Endothelial cell of umbilical vein (primary cell): ENCODE measurements at regions not wholly inside any gene's neighbourhood (a gene's known extent, or its start where the extent isn't known, plus 50 kb on each side); places are given as distances from the start of the nearest gene placed in this dataset.

Source experiments
- BruUV-seq: library from RNA; stranded (reverse); fragments of 400-500 nt; replicated peaks from 2 replicates; lab custom pipeline; 2021; lab: Mats Ljungman, UMichigan
- CTCF ChIA-PET: fragments of 300-600, 350-600 bp; sonication (Branson Sonifier 250); formaldehyde crosslinking; loops from one replicate; lab custom pipeline; 2021; ENCODE audit warnings: antibody characterized with exemption, inconsistent platforms; lab: Charles Lee
- POLR2A ChIA-PET: fragments of 300-600, 350-600 bp; sonication (Branson Sonifier 250); formaldehyde crosslinking; loops from one replicate; lab custom pipeline; 2021; ENCODE audit warnings: antibody characterized with exemption, inconsistent platforms; lab: Charles Lee
- DNase-seq: peaks from one replicate; pipeline ENCODE4 v3.0.0-alpha.2; 2011; ENCODE audit warnings: low read depth, low spot score
- FAIRE-seq: peaks from 2 replicates; lab custom pipeline; 2011; peaks lifted over from hg19 to GRCh38; lab: Jason Lieb, UNC
- H2AFZ ChIP-seq: 2 replicates; pipeline ENCODE4 v1.6.0; 2012; ENCODE audit warnings: low read depth, low read length, control low read depth, inconsistent platforms
- H3K27ac ChIP-seq: 2 replicates; pipeline ENCODE4 v1.5.1; 2011; ENCODE audit warnings: low read depth, mild to moderate bottlenecking, control low read depth, low read length, moderate library complexity; ENCODE audit not compliant: insufficient read depth
- H3K27me3 ChIP-seq, 2 experiments: 2 replicates each; pipeline versions ENCODE4 v1.6.0 to v1.6.1; 2011; ENCODE audit warnings: low read length in 2 of 2, mixed read lengths in 1 of 2; ENCODE audit not compliant: control insufficient read depth in 2 of 2, insufficient read depth in 2 of 2
- H3K36me3 ChIP-seq, 2 experiments: 2 replicates in 1 of 2; 3 replicates in 1 of 2; pipeline ENCODE4 v1.5.1; 2011; ENCODE audit warnings: low read length in 2 of 2, mild to moderate bottlenecking in 1 of 2, moderate library complexity in 1 of 2; ENCODE audit not compliant: control insufficient read depth in 2 of 2, insufficient read depth in 2 of 2; ENCODE audit errors: extremely low read depth in 1 of 2
- H3K4me1 ChIP-seq: 3 replicates; pipeline ENCODE4 v1.5.1; 2011; ENCODE audit warnings: mild to moderate bottlenecking, low read length; ENCODE audit not compliant: control insufficient read depth, insufficient read depth; ENCODE audit errors: extremely low read depth
- H3K4me2 ChIP-seq: 2 replicates; pipeline ENCODE4 v1.6.1; 2011; ENCODE audit warnings: low read length, control low read depth, mixed read lengths; ENCODE audit not compliant: insufficient read depth
- H3K4me3 ChIP-seq, 3 experiments: fragments of 200-600 bp in 1 of 3; sonication (generic), shearing (Covaris generic) in 1 of 3; replicated peaks in 1 of 3; 2 replicates each; pipeline ENCODE4 v1.5.1; 2011 to 2016; ENCODE audit warnings: control low read depth in 3 of 3, low read length in 3 of 3, mild to moderate bottlenecking in 2 of 3, inconsistent platforms in 1 of 3, low read depth in 1 of 3, moderate library complexity in 1 of 3; ENCODE audit not compliant: insufficient read depth in 1 of 3
- H3K79me2 ChIP-seq: 2 replicates; pipeline ENCODE4 v1.6.0; 2012; ENCODE audit warnings: low read length, inconsistent platforms; ENCODE audit not compliant: control insufficient read depth, insufficient read depth
- H3K9ac ChIP-seq: replicated peaks from 2 replicates; pipeline ENCODE3; 2011; ENCODE audit warnings: low read length, control low read depth; ENCODE audit not compliant: insufficient read depth; ENCODE audit errors: extremely low read depth
- H3K9me1 ChIP-seq: replicated peaks from 3 replicates; pipeline ENCODE4 v1.6.0; 2011; ENCODE audit warnings: mild to moderate bottlenecking, low read length; ENCODE audit not compliant: control insufficient read depth, insufficient read depth; ENCODE audit errors: extremely low read depth
- H3K9me3 ChIP-seq: replicated peaks from 2 replicates; pipeline ENCODE4 v1.5.1; 2012; ENCODE audit warnings: low read length, inconsistent platforms; ENCODE audit not compliant: control insufficient read depth, insufficient read depth
- H4K20me1 ChIP-seq: replicated peaks from 2 replicates; pipeline ENCODE3; 2011; ENCODE audit warnings: mild to moderate bottlenecking, low read length; ENCODE audit not compliant: control insufficient read depth, insufficient read depth; ENCODE audit errors: extremely low read depth
- CTCF ChIP-seq, 2 donors: IDR thresholded peaks; 1 replicate in 1 of 2; 2 replicates in 1 of 2; pipeline ENCODE4 v1.5.1; 2011; ENCODE audit warnings: low read length in 2 of 2, mild to moderate bottlenecking in 2 of 2, moderate library complexity in 2 of 2, control low read depth in 1 of 2, inconsistent platforms in 1 of 2, low read depth in 1 of 2; ENCODE audit not compliant: insufficient read depth in 1 of 2; ENCODE audit errors: extremely low read depth in 1 of 2
- EZH2 ChIP-seq: IDR thresholded peaks from 2 replicates; pipeline ENCODE4 v1.6.1; 2012; ENCODE audit warnings: borderline replicate concordance, low read depth, mild to moderate bottlenecking, moderate library complexity, low read length, inconsistent platforms; ENCODE audit not compliant: severe bottlenecking
- FOS ChIP-seq: IDR thresholded peaks from 2 replicates; pipeline ENCODE4 v1.6.1; 2011; ENCODE audit warnings: mild to moderate bottlenecking, low read length, moderate library complexity, borderline replicate concordance; ENCODE audit not compliant: insufficient read depth
- GATA2 ChIP-seq: IDR thresholded peaks from 2 replicates; pipeline ENCODE4 v1.7.0; 2011; ENCODE audit warnings: low read depth, mild to moderate bottlenecking, moderate library complexity, mixed read lengths, low read length; ENCODE audit not compliant: insufficient read length, insufficient read depth
- JUN ChIP-seq: IDR thresholded peaks from 2 replicates; pipeline ENCODE4 v1.6.1; 2011; ENCODE audit warnings: borderline replicate concordance, low read depth; ENCODE audit not compliant: insufficient read length, insufficient read depth
- MYC ChIP-seq: IDR thresholded peaks from one replicate; pipeline ENCODE4 v1.6.1; 2011; ENCODE audit warnings: mild to moderate bottlenecking, low read depth, low read length
- POLR2A ChIP-seq: IDR thresholded peaks from 2 replicates; pipeline ENCODE4 v1.6.1; 2012; ENCODE audit warnings: low read depth, mild to moderate bottlenecking, control low read depth, low read length
- POLR2AphosphoS5 ChIP-seq: IDR thresholded peaks from 2 replicates; pipeline ENCODE4 v1.6.1; 2012; ENCODE audit warnings: low read depth, mild to moderate bottlenecking, control low read depth, low read length, moderate library complexity; ENCODE audit not compliant: insufficient read depth
- dilution Hi-C: fragments of 300-500 bp; cut with MboI; formaldehyde crosslinking; loops from one replicate; pipeline ENCODE4 v1.15.0; 2019; ENCODE audit warnings: low sequenced_read_pairs; ENCODE audit not compliant: extremely low pct_ligation_motif_present
- intact Hi-C: fragments of 100-400 bp; cut with micrococcal nuclease; formaldehyde crosslinking; loops from one replicate; pipeline ENCODE4 v1.10.0; 2022
- TF ChIP-seq, protein P1 (sequence below): IDR thresholded peaks from 2 replicates; pipeline ENCODE4 v1.6.1; 2011; ENCODE audit not compliant: insufficient read depth, insufficient read length

GRCh38 chr6:99130897-99131873 is 183.4 kb upstream of the FBXL4 start:
- Histone ChIP-seq H3K9me1 (no peaks in the 10 kb centered on the region), H3K4me1 (no peaks in the 10 kb centered on the region), H3K4me3 (no peak overlapping the region), H3K4me2 (no peak overlapping the region), H3K27me3 (no peaks in the 10 kb centered on the region), H3K36me3 (no peaks in the 10 kb centered on the region), H2AFZ (no peak overlapping the region), H3K9me3 (no peaks in the 10 kb centered on the region), H3K9ac (no peak overlapping the region), H3K27ac (no peak overlapping the region), H3K79me2 (no peaks in the 10 kb centered on the region), H4K20me1 (no peaks in the 10 kb centered on the region)
- FAIRE-seq, result no peak
- BruUV-seq, result no TSS peak
- intact Hi-C loops, result no loop called here
- no peak for DNase-seq
- POLR2A ChIA-PET, result no interaction called here
- CTCF ChIA-PET, result interaction anchor here (1.1 kb wide), 1 partner anchor 12 kb away, joined by 4 read pairs; no protein-coding TSS in a partner anchor
- dilution Hi-C loops, result no loop called here
- TF ChIP-seq EZH2, result no peak
- no peak for TF ChIP-seq JUN
- no peak for TF ChIP-seq MYC
- no peak for TF ChIP-seq POLR2A
- no peak for TF ChIP-seq GATA2

GRCh38 chr6:99129835-99130234 is 182.1 kb upstream of the FBXL4 start:
- no TSS peak for BruUV-seq
- no peak overlapping the region for H3K4me2 ChIP-seq
- intact Hi-C loops, result no loop called here
- H3K36me3 ChIP-seq, result no peaks in the 10 kb centered on the region
- no peak overlapping the region for H3K4me3 ChIP-seq
- no peaks in the 10 kb centered on the region for H3K9me1 ChIP-seq
- H2AFZ ChIP-seq, result no peak overlapping the region
- H3K9me3 ChIP-seq, result no peaks in the 10 kb centered on the region
- H3K79me2 ChIP-seq, result no peaks in the 10 kb centered on the region
- no peak overlapping the region for H3K27ac ChIP-seq
- POLR2A ChIA-PET, result no interaction called here
- H3K27me3 ChIP-seq, result no peaks in the 10 kb centered on the region
- no peaks in the 10 kb centered on the region for H3K4me1 ChIP-seq
- no peak for TF ChIP-seq CTCF (IDR thresholded peaks at IDR 0.05; ENCODE audit: extremely low read depth in 1 of 2, insufficient read depth in 1 of 2, low read depth in 1 of 2, low read length in 2 of 2)
- TF ChIP-seq, protein P1, sequence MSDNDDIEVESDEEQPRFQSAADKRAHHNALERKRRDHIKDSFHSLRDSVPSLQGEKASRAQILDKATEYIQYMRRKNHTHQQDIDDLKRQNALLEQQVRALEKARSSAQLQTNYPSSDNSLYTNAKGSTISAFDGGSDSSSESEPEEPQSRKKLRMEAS, result no peak
- TF ChIP-seq GATA2, result no peak
- no peak for TF ChIP-seq MYC
- TF ChIP-seq JUN, result no peak
- no peak for TF ChIP-seq POLR2AphosphoS5
- no peak for TF ChIP-seq POLR2A
- no peak for TF ChIP-seq EZH2
- no peak for TF ChIP-seq FOS
- no peak for FAIRE-seq
- CTCF ChIA-PET, result no interaction called here
- dilution Hi-C loops, result no loop called here
- no peak overlapping the region for H3K9ac ChIP-seq
- no peak for DNase-seq
- no peaks in the 10 kb centered on the region for H4K20me1 ChIP-seq
